GM12878 (cell line): ENCODE measurements at regions not wholly inside any gene's neighbourhood (a gene's known extent, or its start where the extent isn't known, plus 50 kb on each side); places are given as distances from the start of the nearest gene placed in this dataset.

Experiments used
- ATAC-seq: fragments of 200-7000 bp; cut with Tn5 transposase; 3 replicates; pipeline ENCODE4 v1.9.1; 2020; ENCODE audit warnings: mild to moderate bottlenecking, moderate library complexity
- BruUV-seq: library from RNA; stranded (reverse); fragments of 400-500 nt; replicated peaks from 2 replicates; lab custom pipeline; 2021; lab: Mats Ljungman, UMichigan
- CTCF ChIA-PET: fragments of 300-600 bp; sonication (Branson Sonifier 250); formaldehyde crosslinking; extraction: SDS; loops from one replicate; lab custom pipeline; 2021; ENCODE audit warnings: inconsistent platforms; lab: Yijun Ruan, JAX
- POLR2A ChIA-PET: fragments of 350-600 bp; formaldehyde crosslinking; extraction: SDS; loops from one replicate; lab custom pipeline; 2021; ENCODE audit warnings: inconsistent platforms; lab: Charles Lee
- RAD21 ChIA-PET: fragments of 300-600 bp; sonication (Branson Sonifier 250); formaldehyde crosslinking; loops from one replicate; lab custom pipeline; 2023; ENCODE audit warnings: antibody characterized with exemption; ENCODE audit not compliant: unreplicated experiment; lab: Charles Lee
- SMC1A ChIA-PET: fragments of 300-600 bp; sonication (Branson Sonifier 250); formaldehyde crosslinking; loops from one replicate; lab custom pipeline; 2023; ENCODE audit not compliant: unreplicated experiment, uncharacterized antibody; lab: Charles Lee
- DNase-seq: peaks from one replicate; pipeline ENCODE4 v3.0.0-alpha.2; 2011; ENCODE audit warnings: low read depth, low spot score
- FAIRE-seq: peaks from 3 replicates; lab custom pipeline; 2011; peaks lifted over from hg19 to GRCh38; lab: Jason Lieb, UNC
- H2AFZ ChIP-seq: 2 replicates; pipeline ENCODE4 v1.6.0; 2011; ENCODE audit warnings: low read depth, low read length, control low read depth; ENCODE audit not compliant: control insufficient read depth
- H3K27ac ChIP-seq: 2 replicates; pipeline ENCODE4 v1.5.1; 2011; ENCODE audit warnings: control low read depth; ENCODE audit not compliant: control insufficient read depth, insufficient read depth
- H3K27me3 ChIP-seq, 2 experiments: replicated peaks in 1 of 2; 2 replicates each; pipeline versions ENCODE4 v1.6.0 to v1.6.1; 2011; ENCODE audit warnings: low read length in 1 of 2; ENCODE audit not compliant: control insufficient read depth in 2 of 2, insufficient read depth in 2 of 2
- H3K36me3 ChIP-seq, 2 experiments: 2 replicates each; pipeline ENCODE4 v1.5.1; 2011; ENCODE audit warnings: low read length in 1 of 2; ENCODE audit not compliant: control insufficient read depth in 2 of 2, insufficient read depth in 2 of 2
- H3K4me1 ChIP-seq: 2 replicates; pipeline ENCODE4 v1.6.1; 2011; ENCODE audit warnings: mild to moderate bottlenecking, low read length, moderate library complexity, mixed read lengths; ENCODE audit not compliant: control insufficient read depth, insufficient read depth
- H3K4me2 ChIP-seq: 2 replicates; pipeline ENCODE4 v1.6.0; 2011; ENCODE audit warnings: control low read depth; ENCODE audit not compliant: control insufficient read depth, insufficient read depth
- H3K4me3 ChIP-seq: fragments of 200-600 bp; sonication (generic); 2 replicates; pipeline ENCODE4 v1.5.1; 2016
- H3K79me2 ChIP-seq: 2 replicates; pipeline ENCODE4 v1.6.0; 2011; ENCODE audit warnings: low read length; ENCODE audit not compliant: control insufficient read depth, insufficient read depth
- H3K9ac ChIP-seq: 2 replicates; pipeline ENCODE4 v1.8.0; 2011; ENCODE audit warnings: low read length, control low read depth, mixed read lengths; ENCODE audit not compliant: control insufficient read depth, insufficient read depth
- H3K9me3 ChIP-seq: replicated peaks from 3 replicates; pipeline ENCODE4 v1.5.1; 2011; ENCODE audit warnings: mild to moderate bottlenecking, low read length; ENCODE audit not compliant: control insufficient read depth, insufficient read depth
- H4K20me1 ChIP-seq: 2 replicates; pipeline ENCODE4 v1.6.0; 2011; ENCODE audit not compliant: control insufficient read depth, insufficient read depth
- CBFB ChIP-seq: IDR thresholded peaks from 2 replicates; pipeline ENCODE4 v1.6.1; 2016; ENCODE audit warnings: antibody characterized with exemption, low read depth
- EP300 ChIP-seq, 2 experiments: fragments of 150-350 bp in 1 of 2; IDR thresholded peaks; 2 replicates each; pipeline ENCODE4 v1.6.1; 2011 to 2012; ENCODE audit warnings: low read depth in 2 of 2, low read length in 2 of 2, borderline replicate concordance in 1 of 2, improper control_type of control experiment in 1 of 2, inconsistent platforms in 1 of 2; ENCODE audit not compliant: control insufficient read depth in 1 of 2
- EZH2 ChIP-seq: IDR thresholded peaks from 2 replicates; pipeline ENCODE4 v1.6.1; 2012; ENCODE audit warnings: low read depth, mild to moderate bottlenecking, control low read depth, inconsistent platforms, low read length, borderline replicate concordance; ENCODE audit not compliant: control insufficient read depth
- JUNB ChIP-seq: IDR thresholded peaks from 2 replicates; pipeline ENCODE4 v1.6.1; 2016; ENCODE audit warnings: antibody characterized with exemption, mild to moderate bottlenecking
- MTA2 ChIP-seq: fragments of 450-650 bp; IDR thresholded peaks from 2 replicates; pipeline ENCODE4 v1.6.1; 2016; ENCODE audit warnings: low read depth, mild to moderate bottlenecking, moderate library complexity
- POLR2AphosphoS5 ChIP-seq: IDR thresholded peaks from 2 replicates; pipeline ENCODE4 v1.6.1; 2011; ENCODE audit warnings: mild to moderate bottlenecking, low read length, inconsistent platforms
- RB1 ChIP-seq: fragments of 450-650 bp; formaldehyde crosslinking; IDR thresholded peaks from 2 replicates; pipeline ENCODE4 v1.6.1; 2017; ENCODE audit warnings: mild to moderate bottlenecking, borderline replicate concordance
- RCOR1 ChIP-seq: conservative IDR thresholded peaks from 2 replicates; pipeline ENCODE4 v1.6.1; 2012; ENCODE audit warnings: low read depth, low read length, improper control_type of control experiment
- SPI1 ChIP-seq: IDR thresholded peaks from 2 replicates; pipeline ENCODE4 v1.6.1; 2011; ENCODE audit warnings: low read depth, mild to moderate bottlenecking, low read length, moderate library complexity, borderline replicate concordance; ENCODE audit not compliant: insufficient read depth
- TCF12 ChIP-seq: IDR thresholded peaks from 2 replicates; pipeline ENCODE4 v1.6.1; 2011; ENCODE audit warnings: low read depth, mild to moderate bottlenecking, low read length
- ZNF274 ChIP-seq: IDR thresholded peaks from one replicate; pipeline ENCODE4 v1.8.0; 2011; ENCODE audit not compliant: insufficient read length, insufficient read depth
- WGBS: methylation state at CpG from one replicate; pipeline ENCODE4 v1.1.6; 2016; ENCODE audit warnings: low lambda C conversion rate; ENCODE audit not compliant: insufficient replicate concordance, insufficient coverage; ENCODE audit errors: missing lambda C conversion rate; 5-methylcytosine and 5-hydroxymethylcytosine counted together
- in situ Hi-C: fragments of 300-500 bp; cut with MboI; formaldehyde crosslinking; loops from 9 replicates; pipeline ENCODE4 v1.14.3; 2018; ENCODE audit warnings: mixed read lengths
- intact Hi-C: fragments of 100-400 bp; cut with micrococcal nuclease; formaldehyde crosslinking; loops from one replicate; pipeline ENCODE4 v1.14.2; 2022; ENCODE audit not compliant: unreplicated experiment
- TF ChIP-seq, protein P1 (sequence below): fragments of 450-650 bp; IDR thresholded peaks from 2 replicates; pipeline ENCODE4 v1.6.1; 2017; ENCODE audit warnings: borderline replicate concordance
- TF ChIP-seq, protein P2 (sequence below): fragments of 450-650 bp; IDR thresholded peaks from 2 replicates; pipeline ENCODE4 v1.6.1; 2018; ENCODE audit warnings: mild to moderate bottlenecking, low read depth, moderate library complexity; ENCODE audit not compliant: partially characterized antibody

DNA sequence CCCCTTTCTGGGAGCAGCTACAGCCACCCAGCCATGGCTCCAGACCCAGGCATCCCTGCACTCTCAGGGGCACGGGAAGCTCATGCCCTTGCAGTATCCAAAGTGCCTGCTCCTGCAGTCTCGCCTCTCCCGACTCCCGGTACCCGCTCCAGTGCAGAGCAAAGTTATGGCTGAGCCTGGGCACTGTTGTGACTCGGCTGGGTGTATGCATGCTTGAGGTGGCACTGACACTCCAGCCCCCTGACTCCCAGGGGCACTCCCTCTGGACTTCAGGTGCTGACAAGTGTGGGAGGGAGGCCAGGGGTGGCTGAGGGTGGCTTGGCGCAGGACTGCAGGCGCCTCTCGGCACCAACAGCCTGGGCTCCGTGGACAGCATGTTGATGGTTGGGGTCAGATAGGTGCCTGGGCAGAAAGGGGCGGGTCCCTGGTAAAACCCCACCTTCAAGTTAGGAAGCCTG, 580.1 kb upstream of the ADGRL2 start:
- ChIA-PET RAD21 (interaction anchor here (0.6 kb wide), 1 partner anchor 33 kb away, joined by 3 read pairs; no protein-coding TSS in a partner anchor), POLR2A (no interaction called here), CTCF (no interaction called here), SMC1A (no interaction called here)
- intact Hi-C loops (no loop called here), in situ Hi-C loops (no loop called here)
- FAIRE-seq, result no peak
- no peak for ATAC-seq
- no TSS peak for BruUV-seq
- Histone ChIP-seq H3K4me2 (no peak overlapping the region), H3K79me2 (no peaks in the 10 kb centered on the region), H4K20me1 (no peaks in the 10 kb centered on the region), H3K9ac (no peak overlapping the region), H3K27ac (no peak overlapping the region), H2AFZ (no peak overlapping the region), H3K36me3 (no peaks in the 10 kb centered on the region), H3K27me3 (no peaks in the 10 kb centered on the region), H3K4me3 (no peak overlapping the region), H3K4me1 (no peaks in the 10 kb centered on the region), H3K9me3 (no peaks in the 10 kb centered on the region)
- TF ChIP-seq RCOR1 (no peak), CBFB (no peak), ZNF274 (no peak), MTA2 (no peak), EZH2 (no peak), JUNB (no peak), RB1 (no peak), SPI1 (no peak), POLR2AphosphoS5 (no peak), TCF12 (no peak), EP300 (IDR thresholded peaks at IDR 0.05; ENCODE audit: borderline replicate concordance in 1 of 2, control insufficient read depth in 1 of 2, low read depth in 2 of 2, low read length in 2 of 2) (no peak)
- TF ChIP-seq, protein P1, sequence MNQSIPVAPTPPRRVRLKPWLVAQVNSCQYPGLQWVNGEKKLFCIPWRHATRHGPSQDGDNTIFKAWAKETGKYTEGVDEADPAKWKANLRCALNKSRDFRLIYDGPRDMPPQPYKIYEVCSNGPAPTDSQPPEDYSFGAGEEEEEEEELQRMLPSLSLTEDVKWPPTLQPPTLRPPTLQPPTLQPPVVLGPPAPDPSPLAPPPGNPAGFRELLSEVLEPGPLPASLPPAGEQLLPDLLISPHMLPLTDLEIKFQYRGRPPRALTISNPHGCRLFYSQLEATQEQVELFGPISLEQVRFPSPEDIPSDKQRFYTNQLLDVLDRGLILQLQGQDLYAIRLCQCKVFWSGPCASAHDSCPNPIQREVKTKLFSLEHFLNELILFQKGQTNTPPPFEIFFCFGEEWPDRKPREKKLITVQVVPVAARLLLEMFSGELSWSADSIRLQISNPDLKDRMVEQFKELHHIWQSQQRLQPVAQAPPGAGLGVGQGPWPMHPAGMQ, result no peak
- TF ChIP-seq, protein P2, sequence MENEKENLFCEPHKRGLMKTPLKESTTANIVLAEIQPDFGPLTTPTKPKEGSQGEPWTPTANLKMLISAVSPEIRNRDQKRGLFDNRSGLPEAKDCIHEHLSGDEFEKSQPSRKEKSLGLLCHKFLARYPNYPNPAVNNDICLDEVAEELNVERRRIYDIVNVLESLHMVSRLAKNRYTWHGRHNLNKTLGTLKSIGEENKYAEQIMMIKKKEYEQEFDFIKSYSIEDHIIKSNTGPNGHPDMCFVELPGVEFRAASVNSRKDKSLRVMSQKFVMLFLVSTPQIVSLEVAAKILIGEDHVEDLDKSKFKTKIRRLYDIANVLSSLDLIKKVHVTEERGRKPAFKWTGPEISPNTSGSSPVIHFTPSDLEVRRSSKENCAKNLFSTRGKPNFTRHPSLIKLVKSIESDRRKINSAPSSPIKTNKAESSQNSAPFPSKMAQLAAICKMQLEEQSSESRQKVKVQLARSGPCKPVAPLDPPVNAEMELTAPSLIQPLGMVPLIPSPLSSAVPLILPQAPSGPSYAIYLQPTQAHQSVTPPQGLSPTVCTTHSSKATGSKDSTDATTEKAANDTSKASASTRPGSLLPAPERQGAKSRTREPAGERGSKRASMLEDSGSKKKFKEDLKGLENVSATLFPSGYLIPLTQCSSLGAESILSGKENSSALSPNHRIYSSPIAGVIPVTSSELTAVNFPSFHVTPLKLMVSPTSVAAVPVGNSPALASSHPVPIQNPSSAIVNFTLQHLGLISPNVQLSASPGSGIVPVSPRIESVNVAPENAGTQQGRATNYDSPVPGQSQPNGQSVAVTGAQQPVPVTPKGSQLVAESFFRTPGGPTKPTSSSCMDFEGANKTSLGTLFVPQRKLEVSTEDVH, result no peak
- DNase-seq, result no peak
- 60% methylated on average over 11 of the region's 11 CpGs for WGBS
